Cardiac fibroblast (primary cell): ENCODE measurements at regions not wholly inside any gene's neighbourhood (a gene's known extent, or its start where the extent isn't known, plus 50 kb on each side); places are given as distances from the start of the nearest gene placed in this dataset.
"Not testable (repeated sequence)": the region's sequence is repeated elsewhere in the genome, so short reads cannot be mapped to it uniquely, and the experiment has no call there.

Experiments
- DNase-seq, 2 donors: peaks; one replicate each; pipeline versions ENCODE4 v3.0.0 to v3.0.0-alpha.2; 2010; ENCODE audit warnings: low read depth in 2 of 2
- H3K4me3 ChIP-seq, 2 donors: replicated peaks in 1 of 2; 1 replicate in 1 of 2; 2 replicates in 1 of 2; pipeline ENCODE4 v1.5.1; 2011; ENCODE audit warnings: low read depth in 2 of 2, low read length in 2 of 2, mild to moderate bottlenecking in 2 of 2, moderate library complexity in 1 of 2
- TF ChIP-seq, protein P1 (sequence below): IDR thresholded peaks from one replicate; pipeline ENCODE4 v1.5.1; 2011; ENCODE audit warnings: low read depth, mild to moderate bottlenecking, low read length, inconsistent platforms

DNA sequence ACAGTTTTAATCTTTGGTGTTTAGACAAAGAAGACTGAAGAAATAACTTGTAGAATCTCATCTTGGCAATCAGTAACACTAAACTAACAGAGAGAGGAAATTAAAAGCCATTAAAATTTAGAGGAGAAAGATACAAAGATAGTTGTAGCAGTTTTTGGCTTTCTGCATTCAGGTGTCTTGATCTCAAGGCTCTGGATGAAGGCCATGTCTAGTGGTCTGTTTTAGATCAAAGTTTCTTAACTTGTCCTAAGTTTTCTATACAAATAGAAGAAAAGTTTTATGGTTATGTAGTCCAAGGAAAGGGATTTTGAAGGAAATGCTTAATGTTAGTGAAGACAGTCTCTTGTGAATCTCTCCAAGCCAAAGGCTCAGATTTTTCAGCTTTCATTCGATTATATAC lies 222.9 kb downstream of the BCHE start:
- H3K4me3 ChIP-seq: no peak overlapping the region
- TF ChIP-seq, protein P1, sequence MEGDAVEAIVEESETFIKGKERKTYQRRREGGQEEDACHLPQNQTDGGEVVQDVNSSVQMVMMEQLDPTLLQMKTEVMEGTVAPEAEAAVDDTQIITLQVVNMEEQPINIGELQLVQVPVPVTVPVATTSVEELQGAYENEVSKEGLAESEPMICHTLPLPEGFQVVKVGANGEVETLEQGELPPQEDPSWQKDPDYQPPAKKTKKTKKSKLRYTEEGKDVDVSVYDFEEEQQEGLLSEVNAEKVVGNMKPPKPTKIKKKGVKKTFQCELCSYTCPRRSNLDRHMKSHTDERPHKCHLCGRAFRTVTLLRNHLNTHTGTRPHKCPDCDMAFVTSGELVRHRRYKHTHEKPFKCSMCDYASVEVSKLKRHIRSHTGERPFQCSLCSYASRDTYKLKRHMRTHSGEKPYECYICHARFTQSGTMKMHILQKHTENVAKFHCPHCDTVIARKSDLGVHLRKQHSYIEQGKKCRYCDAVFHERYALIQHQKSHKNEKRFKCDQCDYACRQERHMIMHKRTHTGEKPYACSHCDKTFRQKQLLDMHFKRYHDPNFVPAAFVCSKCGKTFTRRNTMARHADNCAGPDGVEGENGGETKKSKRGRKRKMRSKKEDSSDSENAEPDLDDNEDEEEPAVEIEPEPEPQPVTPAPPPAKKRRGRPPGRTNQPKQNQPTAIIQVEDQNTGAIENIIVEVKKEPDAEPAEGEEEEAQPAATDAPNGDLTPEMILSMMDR: no peak
- no peak for DNase-seq

DNA sequence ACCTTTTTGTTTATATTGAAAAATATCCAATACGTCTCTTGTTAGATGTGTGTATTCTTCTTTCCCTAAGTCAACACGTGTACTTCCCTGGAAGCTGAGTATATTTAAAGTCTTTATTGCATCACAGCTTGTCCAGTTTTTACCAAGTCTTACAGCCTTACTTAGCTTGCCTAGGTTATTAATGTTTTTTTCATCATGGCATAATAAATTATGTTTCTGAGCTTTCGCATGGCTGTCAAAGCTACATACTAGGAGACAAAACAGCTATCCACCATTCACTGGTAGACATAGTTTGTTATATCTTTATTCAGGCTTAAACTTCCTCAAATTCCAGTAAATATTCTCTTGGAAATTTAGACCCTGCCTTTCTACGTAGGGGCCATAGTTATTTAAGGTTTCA lies 224.2 kb downstream of the BCHE start:
- DNase-seq: no peak
- TF ChIP-seq, protein P1: no peak
- H3K4me3 ChIP-seq: no peak overlapping the region

DNA sequence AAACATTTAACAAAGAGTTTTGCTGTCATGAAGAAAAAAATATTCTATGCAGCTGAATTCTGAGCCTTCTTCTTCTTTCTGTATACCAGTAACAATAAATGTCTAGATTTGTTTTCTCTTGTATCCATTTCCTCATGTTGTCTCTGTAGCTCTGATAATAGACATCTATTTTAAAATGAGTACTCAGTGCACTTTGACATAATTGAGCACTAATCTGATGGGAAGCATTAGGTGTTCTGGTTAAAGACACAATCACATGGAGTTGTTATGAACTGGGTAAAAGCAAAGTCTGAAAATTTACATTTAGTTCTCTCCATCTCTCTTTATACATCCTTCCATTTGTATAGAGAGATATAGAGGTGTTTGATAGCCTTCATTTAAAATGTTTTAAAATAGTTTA lies 230.0 kb downstream of the BCHE start:
- H3K4me3 ChIP-seq: no peak overlapping the region
- TF ChIP-seq, protein P1: no peak
- no peak for DNase-seq

DNA sequence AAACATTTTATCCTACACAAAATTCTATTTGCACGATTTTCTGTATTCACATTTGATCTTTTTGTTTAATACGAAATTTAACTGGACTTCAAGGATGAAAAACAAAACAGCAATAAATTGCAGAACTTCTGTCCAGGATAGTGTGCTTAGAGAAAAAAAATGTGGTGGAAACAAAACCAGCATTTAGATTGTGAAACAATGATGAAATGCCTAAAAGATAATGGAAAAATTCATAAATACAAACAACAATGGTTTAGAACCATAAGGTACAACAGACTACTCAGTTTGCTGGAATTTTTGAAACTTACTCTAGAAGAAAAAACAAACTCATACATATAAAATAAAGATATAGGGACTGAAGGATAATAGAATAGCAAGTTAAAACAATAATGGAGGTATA lies 234.0 kb downstream of the BCHE start:
- TF ChIP-seq, protein P1: no peak
- peak in 1 of 2 donors; percentile 2 for DNase-seq
- H3K4me3 ChIP-seq: no peak overlapping the region

DNA sequence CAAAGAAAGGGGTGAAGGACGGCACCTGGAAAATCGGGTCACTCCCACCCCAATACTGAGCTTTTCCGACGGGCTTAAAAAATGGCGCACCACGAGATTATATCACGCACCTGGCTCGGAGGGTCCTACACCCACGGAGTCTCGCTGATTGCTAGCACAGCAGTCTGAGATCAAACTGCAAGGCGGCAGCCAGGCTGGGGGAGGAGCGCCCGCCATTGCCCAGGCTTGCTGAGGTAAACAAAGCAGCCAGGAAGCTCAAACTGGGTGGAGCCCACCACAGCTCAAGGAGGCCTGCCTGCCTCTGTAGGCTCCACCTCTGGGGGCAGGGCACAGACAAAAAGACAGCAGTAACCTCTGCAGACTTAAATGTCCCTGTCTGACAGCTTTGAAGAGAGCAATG lies 264.7 kb downstream of the BCHE start:
- not testable (repeated sequence) for H3K4me3 ChIP-seq, DNase-seq

DNA sequence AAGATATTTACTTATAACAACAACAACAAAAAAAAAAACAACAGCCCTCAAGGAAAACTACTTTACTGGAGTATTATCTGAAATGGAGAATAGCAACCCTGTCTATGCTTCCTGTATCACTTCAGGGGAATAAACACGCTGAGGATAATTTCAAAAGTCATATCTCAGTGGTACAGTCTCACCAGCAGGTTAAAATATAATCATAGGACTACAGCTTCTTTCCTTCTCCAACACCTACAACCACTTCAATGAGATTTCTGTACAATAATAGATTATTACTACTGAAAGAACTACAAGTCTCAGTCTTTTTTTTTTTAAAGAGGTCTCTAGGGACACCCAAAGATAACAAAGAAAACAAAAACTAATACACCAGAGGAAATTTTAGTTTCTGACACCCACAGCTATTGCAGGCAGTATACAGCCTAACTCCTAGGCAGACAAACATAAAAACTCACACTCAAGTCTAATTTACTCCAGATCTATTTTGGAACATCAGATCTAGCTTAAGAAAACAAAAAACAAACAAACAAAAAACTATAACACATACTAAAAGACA lies 268.2 kb downstream of the BCHE start:
- H3K4me3 ChIP-seq: no peak overlapping the region
- DNase-seq: no peak
- TF ChIP-seq, protein P1: no peak

DNA sequence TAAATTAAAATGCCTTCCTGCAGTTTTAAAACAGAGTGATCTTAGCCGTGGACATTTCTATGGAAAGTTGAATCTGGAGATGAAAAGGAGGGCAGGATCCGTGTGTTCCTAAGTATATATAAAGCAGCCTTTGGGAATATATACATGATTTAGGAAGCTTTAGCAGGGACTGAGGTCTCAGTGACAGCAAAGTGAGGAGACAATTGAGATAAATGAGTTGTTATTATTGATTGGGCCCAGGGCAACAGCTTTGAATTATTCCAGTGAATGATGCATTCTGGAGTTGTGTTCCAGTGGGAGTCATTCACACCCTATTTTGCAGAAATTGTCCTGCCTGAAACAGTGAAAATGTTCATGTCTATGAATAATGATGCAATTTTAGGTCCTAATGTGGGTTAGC lies 281.4 kb downstream of the BCHE start:
- no peak for DNase-seq
- H3K4me3 ChIP-seq: no peak overlapping the region
- TF ChIP-seq, protein P1: no peak
